HL-60 (cell line): ENCODE measurements at regions not wholly inside any gene's neighbourhood (a gene's known extent, or its start where the extent isn't known, plus 50 kb on each side); places are given as distances from the start of the nearest gene placed in this dataset.

Experiments
- DNase-seq, 2 experiments: peaks; one replicate each; pipeline ENCODE4 v3.0.0-alpha.2; 2010 to 2020; ENCODE audit warnings: low read depth in 1 of 2, low spot score in 1 of 2
- H3K27ac ChIP-seq: fragments of 250-450 bp; sonication (Bioruptor Pico); replicated peaks from 2 replicates; pipeline ENCODE4 v1.5.1; 2020; ENCODE audit warnings: mild to moderate bottlenecking, moderate library complexity
- H3K27me3 ChIP-seq: fragments of 250-450 bp; sonication (Bioruptor Pico); 2 replicates; pipeline ENCODE4 v1.5.1; 2021; ENCODE audit warnings: mild to moderate bottlenecking, moderate library complexity; ENCODE audit not compliant: insufficient read depth, poor library complexity, severe bottlenecking
- H3K4me3 ChIP-seq: replicated peaks from 2 replicates; pipeline ENCODE4 v1.5.1; 2011; ENCODE audit warnings: mild to moderate bottlenecking, control low read depth, low read length; ENCODE audit not compliant: insufficient read depth
- CTCF ChIP-seq: IDR thresholded peaks from one replicate; pipeline ENCODE4 v1.5.1; 2011; ENCODE audit warnings: low read length, control low read depth, inconsistent platforms; ENCODE audit not compliant: insufficient read depth
- GABPA ChIP-seq: IDR thresholded peaks from 2 replicates; pipeline ENCODE4 v1.6.1; 2012; ENCODE audit warnings: low read depth
- POLR2AphosphoS5 ChIP-seq: IDR thresholded peaks from 2 replicates; pipeline ENCODE4 v1.6.1; 2012; ENCODE audit warnings: low read depth
- REST ChIP-seq: IDR thresholded peaks from 2 replicates; pipeline ENCODE4 v1.6.1; 2012; ENCODE audit warnings: low read depth; ENCODE audit not compliant: insufficient replicate concordance
- SPI1 ChIP-seq: IDR thresholded peaks from 2 replicates; pipeline ENCODE4 v1.6.1; 2012; ENCODE audit warnings: low read depth, mild to moderate bottlenecking, borderline replicate concordance

- no peak for DNase-seq
- Histone ChIP-seq H3K4me3 (no peak overlapping the region), H3K27ac (no peak overlapping the region), H3K27me3 (no peaks in the 10 kb centered on the region)
- TF ChIP-seq REST: no peak
- TF ChIP-seq CTCF: no peak
- TF ChIP-seq POLR2AphosphoS5: no peak
- TF ChIP-seq SPI1: no peak
- no peak for TF ChIP-seq GABPA
Measured at GRCh38 chrX:25442499-25442898, 426.7 kb upstream of the ARX start.

- Histone ChIP-seq H3K4me3 (no peak overlapping the region), H3K27me3 (no peaks in the 10 kb centered on the region), H3K27ac (no peak overlapping the region)
- no peak for DNase-seq
- TF ChIP-seq REST: no peak
- no peak for TF ChIP-seq POLR2AphosphoS5
Measured at GRCh38 chrX:25433307-25433706, 417.5 kb upstream of the ARX start.

GRCh38 chrX:25432396-25432795, 416.6 kb upstream of the ARX start:
- DNase-seq: no peak
- TF ChIP-seq SPI1 (no peak), REST (no peak), GABPA (no peak), CTCF (no peak), POLR2AphosphoS5 (no peak)
- H3K4me3 ChIP-seq: no peak overlapping the region
- no peaks in the 10 kb centered on the region for H3K27me3 ChIP-seq
- no peak overlapping the region for H3K27ac ChIP-seq
